Esophagus muscularis mucosa (tissue), 4 donors: ENCODE measurements at regions not wholly inside any gene's neighbourhood (a gene's known extent, or its start where the extent isn't known, plus 50 kb on each side); places are given as distances from the start of the nearest gene placed in this dataset.

ENCODE experiments used
- DNase-seq: peaks from one replicate; pipeline ENCODE4 v3.0.0-alpha.2; 2017; ENCODE audit errors: extremely low spot score
- H3K27ac ChIP-seq, 4 donors: fragments of 200-600 bp; sonication (generic); replicated peaks in 1 of 4; 1 replicate in 3 of 4; 2 replicates in 1 of 4; pipeline ENCODE4 v1.5.1; 2016 to 2019; ENCODE audit warnings: mild to moderate bottlenecking in 1 of 4
- H3K27me3 ChIP-seq, 4 donors: fragments of 200-600 bp; sonication (generic); one replicate each; pipeline versions ENCODE4 v1.5.1 to v1.6.0; 2016 to 2019
- H3K36me3 ChIP-seq, 4 donors: fragments of 200-600 bp; sonication (generic); one replicate each; pipeline ENCODE4 v1.5.1; 2016 to 2019
- H3K4me1 ChIP-seq, 4 donors: fragments of 200-600 bp; sonication (generic); one replicate each; pipeline ENCODE4 v1.5.1; 2016 to 2019
- H3K4me3 ChIP-seq, 4 donors: fragments of 200-600 bp; sonication (generic); 1 replicate in 2 of 4; 2 replicates in 2 of 4; pipeline ENCODE4 v1.5.1; 2016 to 2019; ENCODE audit warnings: mild to moderate bottlenecking in 4 of 4, moderate library complexity in 1 of 4
- H3K9me3 ChIP-seq, 4 donors: fragments of 200-600 bp; sonication (generic); 1 replicate in 3 of 4; 2 replicates in 1 of 4; pipeline ENCODE4 v1.5.1; 2016 to 2019
- EP300 ChIP-seq: sonication (generic); formaldehyde crosslinking; IDR thresholded peaks from one replicate; pipeline ENCODE4 v1.6.1; 2017; ENCODE audit warnings: antibody characterized with exemption
- POLR2A ChIP-seq: fragments of 450-650 bp; IDR thresholded peaks from one replicate; pipeline ENCODE4 v1.6.1; 2017; ENCODE audit warnings: antibody characterized with exemption, moderate library complexity, mild to moderate bottlenecking, low read depth
- POLR2AphosphoS5 ChIP-seq, 2 donors: sonication (generic); formaldehyde crosslinking; IDR thresholded peaks; one replicate each; pipeline ENCODE4 v1.6.1; 2017; ENCODE audit warnings: antibody characterized with exemption in 2 of 2
- WGBS: methylation state at CpG from one replicate; pipeline ENCODE4 v1.1.5; 2018; 5-methylcytosine and 5-hydroxymethylcytosine counted together
- intact Hi-C: fragments of 100-400 bp; cut with DNase I; formaldehyde crosslinking; loops from one replicate; pipeline ENCODE4 v1.15.1; 2023
- TF ChIP-seq, protein P1 (sequence below), 3 experiments: fragments of 200-600 bp in 2 of 3; fragments of 450-650 bp in 1 of 3; sonication (generic) in 2 of 3; IDR thresholded peaks; one replicate each; pipeline ENCODE4 v1.5.1; 2017 to 2019; ENCODE audit warnings: antibody characterized with exemption in 3 of 3, mild to moderate bottlenecking in 2 of 3, moderate library complexity in 1 of 3

- H3K4me3 ChIP-seq: no peak overlapping the region
- no peak overlapping the region for H3K27ac ChIP-seq
- no peaks in the 10 kb centered on the region for H3K36me3 ChIP-seq
- H3K27me3 ChIP-seq: no peaks in the 10 kb centered on the region
- no peaks in the 10 kb centered on the region for H3K4me1 ChIP-seq
- DNase-seq: no peak
- TF ChIP-seq POLR2A (no peak), EP300 (no peak), POLR2AphosphoS5 (IDR thresholded peaks at IDR 0.05) (no peak)
- TF ChIP-seq, protein P1, sequence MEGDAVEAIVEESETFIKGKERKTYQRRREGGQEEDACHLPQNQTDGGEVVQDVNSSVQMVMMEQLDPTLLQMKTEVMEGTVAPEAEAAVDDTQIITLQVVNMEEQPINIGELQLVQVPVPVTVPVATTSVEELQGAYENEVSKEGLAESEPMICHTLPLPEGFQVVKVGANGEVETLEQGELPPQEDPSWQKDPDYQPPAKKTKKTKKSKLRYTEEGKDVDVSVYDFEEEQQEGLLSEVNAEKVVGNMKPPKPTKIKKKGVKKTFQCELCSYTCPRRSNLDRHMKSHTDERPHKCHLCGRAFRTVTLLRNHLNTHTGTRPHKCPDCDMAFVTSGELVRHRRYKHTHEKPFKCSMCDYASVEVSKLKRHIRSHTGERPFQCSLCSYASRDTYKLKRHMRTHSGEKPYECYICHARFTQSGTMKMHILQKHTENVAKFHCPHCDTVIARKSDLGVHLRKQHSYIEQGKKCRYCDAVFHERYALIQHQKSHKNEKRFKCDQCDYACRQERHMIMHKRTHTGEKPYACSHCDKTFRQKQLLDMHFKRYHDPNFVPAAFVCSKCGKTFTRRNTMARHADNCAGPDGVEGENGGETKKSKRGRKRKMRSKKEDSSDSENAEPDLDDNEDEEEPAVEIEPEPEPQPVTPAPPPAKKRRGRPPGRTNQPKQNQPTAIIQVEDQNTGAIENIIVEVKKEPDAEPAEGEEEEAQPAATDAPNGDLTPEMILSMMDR (IDR thresholded peaks at IDR 0.05): no peak
- WGBS: 85% methylated on average over 7 of the region's 7 CpGs
- H3K9me3 ChIP-seq: no peaks in the 10 kb centered on the region
- intact Hi-C loops: no loop called here
These were observed 297.6 kb upstream of the SP8 start for GRCh38 chr7:21084286-21084685.

DNA sequence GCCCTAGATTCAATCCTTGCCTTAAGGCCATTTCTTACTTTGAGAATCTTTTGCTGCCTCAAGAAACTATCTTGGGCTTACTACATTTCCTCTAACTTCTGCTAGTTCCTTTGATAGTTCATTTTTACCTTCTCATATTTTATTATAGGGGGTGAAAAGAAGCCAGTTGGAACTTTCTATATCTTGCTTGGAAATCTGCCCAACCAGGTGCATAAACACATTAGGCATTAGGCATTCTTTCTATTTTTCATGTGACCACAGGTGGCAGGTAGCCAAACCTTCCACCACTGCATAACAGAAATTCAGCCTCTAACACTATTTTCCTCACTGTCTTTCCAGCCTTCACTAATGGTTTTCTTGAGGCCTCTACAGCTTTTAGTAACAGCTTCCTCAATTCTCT is 300.0 kb upstream of the SP8 start:
- no peak for DNase-seq
- no peak overlapping the region for H3K4me3 ChIP-seq
- no peaks in the 10 kb centered on the region for H3K36me3 ChIP-seq
- no peak overlapping the region for H3K27ac ChIP-seq
- H3K27me3 ChIP-seq: no peaks in the 10 kb centered on the region
- no peak for TF ChIP-seq POLR2AphosphoS5 (IDR thresholded peaks at IDR 0.05)
- TF ChIP-seq, protein P1 (IDR thresholded peaks at IDR 0.05): no peak
- TF ChIP-seq EP300: no peak
- no peak for TF ChIP-seq POLR2A
- H3K4me1 ChIP-seq: no peaks in the 10 kb centered on the region
- intact Hi-C loops: no loop called here
- no peaks in the 10 kb centered on the region for H3K9me3 ChIP-seq

- H3K27ac ChIP-seq: no peak overlapping the region
- no peak overlapping the region for H3K4me3 ChIP-seq
- no peaks in the 10 kb centered on the region for H3K27me3 ChIP-seq
- no peaks in the 10 kb centered on the region for H3K4me1 ChIP-seq
- H3K36me3 ChIP-seq: no peaks in the 10 kb centered on the region
- H3K9me3 ChIP-seq: no peaks in the 10 kb centered on the region
- intact Hi-C loops: no loop called here
- no peak for DNase-seq
- TF ChIP-seq, protein P1 (IDR thresholded peaks at IDR 0.05): no peak
- no peak for TF ChIP-seq POLR2AphosphoS5 (IDR thresholded peaks at IDR 0.05)
- TF ChIP-seq POLR2A: no peak
- no peak for TF ChIP-seq EP300
- WGBS: 73% methylated on average over 4 of the region's 4 CpGs
These were observed 303.0 kb upstream of the SP8 start for GRCh38 chr7:21089653-21090052.

DNA sequence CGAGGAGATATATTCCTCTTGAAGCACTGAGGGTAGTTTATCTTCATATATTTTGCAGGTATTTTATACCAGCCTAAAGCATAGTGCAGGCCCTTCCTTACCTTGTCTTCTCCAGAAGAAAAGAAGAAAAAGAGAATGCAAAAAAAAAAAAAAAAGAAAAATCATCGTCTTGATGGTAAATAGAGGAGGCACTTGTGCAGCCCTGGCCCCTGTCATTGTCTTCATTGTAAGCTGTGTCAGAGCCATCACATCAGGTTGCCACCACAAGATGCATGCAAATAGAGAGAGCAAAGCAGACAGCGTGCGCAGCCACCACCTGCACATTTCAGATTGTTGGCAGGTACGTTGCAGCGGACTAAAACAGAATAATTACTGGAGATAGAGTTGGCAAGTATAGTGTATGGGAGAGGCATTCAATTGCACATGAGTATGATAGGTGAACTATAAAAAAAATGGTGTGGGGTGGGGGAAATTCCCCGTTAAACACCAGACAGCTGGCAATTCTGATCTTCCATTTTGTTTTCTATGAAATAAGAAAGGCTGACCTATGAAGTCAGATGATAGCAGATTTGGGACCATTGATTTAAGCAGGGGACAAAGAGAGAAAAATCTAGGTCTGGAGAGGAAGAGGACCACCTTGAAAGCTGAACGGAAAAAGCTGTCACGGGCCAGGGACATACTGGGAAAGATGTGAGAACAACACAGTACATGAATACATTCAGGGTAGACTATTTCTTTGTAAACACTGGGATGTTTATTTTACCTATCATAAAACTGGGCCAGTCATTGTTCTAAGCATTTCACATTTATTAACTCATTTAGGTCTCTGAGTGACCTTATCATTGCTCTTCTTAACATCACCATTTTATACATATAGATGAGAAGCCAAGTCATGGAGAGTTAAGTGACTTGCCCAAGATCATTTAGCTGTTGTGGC is 306.3 kb upstream of the SP8 start:
- WGBS: 84% methylated on average over 9 of the region's 9 CpGs
- H3K36me3 ChIP-seq: no peaks in the 10 kb centered on the region

More for the DNA sequence above, 306.3 kb upstream of the SP8 start:
- DNase-seq: no peak
- TF ChIP-seq POLR2A (no peak), POLR2AphosphoS5 (IDR thresholded peaks at IDR 0.05) (no peak), EP300 (no peak)
- TF ChIP-seq, protein P1 (IDR thresholded peaks at IDR 0.05): no peak
- H3K4me1 ChIP-seq: no peaks in the 10 kb centered on the region
- H3K27ac ChIP-seq: no peak overlapping the region
- no peaks in the 10 kb centered on the region for H3K9me3 ChIP-seq
- no peaks in the 10 kb centered on the region for H3K27me3 ChIP-seq
- no peak overlapping the region for H3K4me3 ChIP-seq
- intact Hi-C loops: no loop called here
